Skeletal muscle tissue (tissue), 3 donors: ENCODE measurements at regions not wholly inside any gene's neighbourhood (a gene's known extent, or its start where the extent isn't known, plus 50 kb on each side); places are given as distances from the start of the nearest gene placed in this dataset.

Source experiments
- H3K27ac ChIP-seq: one replicate; pipeline ENCODE4 v1.7.0; 2013; ENCODE audit warnings: mild to moderate bottlenecking, low read depth, low read length, inconsistent platforms
- H3K27me3 ChIP-seq, 3 donors: one replicate each; pipeline ENCODE4 v1.7.0; 2013; ENCODE audit warnings: low read length in 3 of 3; ENCODE audit not compliant: control insufficient read depth in 3 of 3, insufficient read depth in 3 of 3
- H3K36me3 ChIP-seq, 3 donors: one replicate each; pipeline ENCODE4 v1.7.0; 2013; ENCODE audit warnings: low read length in 3 of 3; ENCODE audit not compliant: control insufficient read depth in 3 of 3, insufficient read depth in 3 of 3
- H3K4me1 ChIP-seq, 3 donors: one replicate each; pipeline ENCODE4 v1.7.0; 2013; ENCODE audit warnings: low read length in 3 of 3, mild to moderate bottlenecking in 3 of 3; ENCODE audit not compliant: control insufficient read depth in 3 of 3, insufficient read depth in 3 of 3
- H3K4me3 ChIP-seq, 3 donors: one replicate each; pipeline ENCODE4 v1.7.0; 2013; ENCODE audit warnings: low read length in 3 of 3
- H3K9ac ChIP-seq, 3 donors: one replicate each; pipeline ENCODE4 v1.7.0; 2013; ENCODE audit warnings: low read length in 3 of 3, mild to moderate bottlenecking in 3 of 3, moderate library complexity in 2 of 3, low read depth in 1 of 3
- H3K9me3 ChIP-seq, 3 donors: one replicate each; pipeline ENCODE4 v1.7.0; 2013; ENCODE audit warnings: low read length in 3 of 3; ENCODE audit not compliant: control insufficient read depth in 3 of 3
- donor health status: Osteomylitis.

GRCh38 chr6:137745321-137745720, 121.7 kb upstream of the TNFAIP3 start:
- Histone ChIP-seq H3K36me3 (no peaks in the 10 kb centered on the region), H3K9ac (no peak overlapping the region), H3K4me3 (no peak overlapping the region), H3K27ac (no peak overlapping the region), H3K4me1 (peaks cover 12 to 20% (median 14%) of the 10 kb centered on the region in 3 donors), H3K9me3 (no peaks in the 10 kb centered on the region), H3K27me3 (no peaks in the 10 kb centered on the region)

- H3K27me3 ChIP-seq = no peaks in the 10 kb centered on the region
- no peaks in the 10 kb centered on the region for H3K9me3 ChIP-seq
- no peak overlapping the region for H3K4me3 ChIP-seq
- H3K27ac ChIP-seq = no peak overlapping the region
- H3K36me3 ChIP-seq = no peaks in the 10 kb centered on the region
- H3K9ac ChIP-seq = no peak overlapping the region
- H3K4me1 ChIP-seq = peaks cover 15 to 24% (median 21%) of the 10 kb centered on the region in 3 donors
Measured at GRCh38 chr6:137746264-137746663, 120.8 kb upstream of the TNFAIP3 start.

- Histone ChIP-seq H3K27ac (peak overlapping the region; percentile 64), H3K27me3 (no peaks in the 10 kb centered on the region), H3K4me3 (peak overlapping the region; percentile 28 to 55 (median 37)), H3K4me1 (peaks cover 29 to 43% (median 36%) of the 10 kb centered on the region in 3 donors), H3K9ac (peak overlapping the region; percentile 19 to 52 (median 47)), H3K36me3 (no peaks in the 10 kb centered on the region), H3K9me3 (no peaks in the 10 kb centered on the region)
Measured at GRCh38 chr6:137749696-137750211, 117.3 kb upstream of the TNFAIP3 start.

- Histone ChIP-seq H3K4me3 (peak overlapping the region in 1 of 3 donors; percentile 28), H3K4me1 (peaks cover 25 to 43% (median 33%) of the 10 kb centered on the region in 3 donors), H3K9ac (no peak overlapping the region), H3K27ac (peak overlapping the region; percentile 64), H3K27me3 (no peaks in the 10 kb centered on the region), H3K36me3 (no peaks in the 10 kb centered on the region), H3K9me3 (no peaks in the 10 kb centered on the region)
Measured at GRCh38 chr6:137750297-137750696, 116.8 kb upstream of the TNFAIP3 start.

GRCh38 chr6:137751768-137752560, 115.1 kb upstream of the TNFAIP3 start:
- peak overlapping the region; percentile 60 for H3K27ac ChIP-seq
- H3K9me3 ChIP-seq = no peaks in the 10 kb centered on the region
- H3K36me3 ChIP-seq = no peaks in the 10 kb centered on the region
- peaks cover 25 to 43% (median 33%) of the 10 kb centered on the region in 3 donors for H3K4me1 ChIP-seq
- peak overlapping the region; percentile 33 to 36 (median 33) for H3K4me3 ChIP-seq
- peak overlapping the region in 1 of 3 donors; percentile 13 for H3K9ac ChIP-seq
- H3K27me3 ChIP-seq = no peaks in the 10 kb centered on the region

- Histone ChIP-seq H3K4me3 (no peak overlapping the region), H3K9ac (no peak overlapping the region), H3K27me3 (no peaks in the 10 kb centered on the region), H3K27ac (no peak overlapping the region), H3K36me3 (no peaks in the 10 kb centered on the region), H3K9me3 (no peaks in the 10 kb centered on the region), H3K4me1 (peaks cover 17 to 36% (median 26%) of the 10 kb centered on the region in 3 donors)
Measured at GRCh38 chr6:137754366-137754765, 112.7 kb upstream of the TNFAIP3 start.

GRCh38 chr6:137754866-137755265, 112.2 kb upstream of the TNFAIP3 start:
- Histone ChIP-seq H3K9me3 (no peaks in the 10 kb centered on the region), H3K36me3 (no peaks in the 10 kb centered on the region), H3K27me3 (no peaks in the 10 kb centered on the region), H3K27ac (no peak overlapping the region), H3K4me1 (peaks cover 17 to 33% (median 21%) of the 10 kb centered on the region in 3 donors), H3K4me3 (no peak overlapping the region), H3K9ac (no peak overlapping the region)

GRCh38 chr6:137755284-137755683, 111.8 kb upstream of the TNFAIP3 start:
- Histone ChIP-seq H3K4me1 (peaks cover 17 to 29% (median 17%) of the 10 kb centered on the region in 3 donors), H3K36me3 (no peaks in the 10 kb centered on the region), H3K27ac (no peak overlapping the region), H3K9me3 (no peaks in the 10 kb centered on the region), H3K27me3 (no peaks in the 10 kb centered on the region), H3K9ac (no peak overlapping the region), H3K4me3 (no peak overlapping the region)

GRCh38 chr6:137756788-137757187, 110.3 kb upstream of the TNFAIP3 start:
- Histone ChIP-seq H3K9ac (no peak overlapping the region), H3K4me3 (no peak overlapping the region), H3K27ac (no peak overlapping the region), H3K36me3 (no peaks in the 10 kb centered on the region), H3K4me1 (peaks cover 9 to 16% (median 9%) of the 10 kb centered on the region in 3 donors), H3K27me3 (no peaks in the 10 kb centered on the region), H3K9me3 (no peaks in the 10 kb centered on the region)

- H3K27ac ChIP-seq = no peak overlapping the region
- no peaks in the 10 kb centered on the region for H3K9me3 ChIP-seq
- H3K9ac ChIP-seq = no peak overlapping the region
- H3K36me3 ChIP-seq = no peaks in the 10 kb centered on the region
- H3K27me3 ChIP-seq = no peaks in the 10 kb centered on the region
- H3K4me3 ChIP-seq = no peak overlapping the region
- H3K4me1 ChIP-seq = peaks cover 0 to 4% (median 0%) of the 10 kb centered on the region in 3 donors
Measured at GRCh38 chr6:137758661-137759060, 108.4 kb upstream of the TNFAIP3 start.
